GM23248 (cell line): ENCODE measurements at regions not wholly inside any gene's neighbourhood (a gene's known extent, or its start where the extent isn't known, plus 50 kb on each side); places are given as distances from the start of the nearest gene placed in this dataset.
"Not testable (repeated sequence)": the region's sequence is repeated elsewhere in the genome, so short reads cannot be mapped to it uniquely, and the experiment has no call there.

ENCODE experiments used
- DNase-seq: peaks from one replicate; pipeline ENCODE4 v3.0.0-alpha.2; 2015
- H2AFZ ChIP-seq: fragments of 200-600 bp; sonication (generic); 2 replicates; pipeline ENCODE4 v1.6.1; 2016; ENCODE audit warnings: antibody characterized with exemption
- H3F3A ChIP-seq: fragments of 200-600 bp; sonication (generic); 2 replicates; pipeline ENCODE4 v1.6.1; 2016; ENCODE audit warnings: mild to moderate bottlenecking, antibody characterized with exemption, mixed run types; ENCODE audit not compliant: insufficient read depth
- H3K27ac ChIP-seq: fragments of 200-600 bp; sonication (generic); 2 replicates; pipeline ENCODE4 v1.5.1; 2016; ENCODE audit warnings: mild to moderate bottlenecking
- H3K27me3 ChIP-seq: fragments of 200-600 bp; sonication (generic); replicated peaks from 2 replicates; pipeline ENCODE4 v1.6.1; 2016; ENCODE audit warnings: mild to moderate bottlenecking; ENCODE audit not compliant: insufficient read depth
- H3K36me3 ChIP-seq: fragments of 200-600 bp; sonication (generic); 2 replicates; pipeline ENCODE4 v1.6.1; 2016; ENCODE audit warnings: low read depth, mild to moderate bottlenecking
- H3K4me1 ChIP-seq: fragments of 200-600 bp; sonication (generic); 2 replicates; pipeline ENCODE4 v1.6.1; 2016; ENCODE audit warnings: mild to moderate bottlenecking; ENCODE audit not compliant: insufficient read depth
- H3K4me2 ChIP-seq: fragments of 200-600 bp; sonication (generic); one replicate; pipeline ENCODE4 v1.6.1; 2016; ENCODE audit warnings: mild to moderate bottlenecking; ENCODE audit not compliant: unreplicated experiment
- H3K4me3 ChIP-seq: fragments of 200-600 bp; sonication (generic); 2 replicates; pipeline ENCODE4 v1.5.1; 2016; ENCODE audit warnings: mild to moderate bottlenecking
- H3K79me2 ChIP-seq: fragments of 200-600 bp; sonication (generic); 2 replicates; pipeline ENCODE4 v1.6.1; 2016; ENCODE audit warnings: mild to moderate bottlenecking; ENCODE audit not compliant: insufficient read depth
- H3K9ac ChIP-seq: fragments of 200-600 bp; sonication (generic); 2 replicates; pipeline ENCODE4 v1.6.1; 2016; ENCODE audit warnings: mild to moderate bottlenecking
- H3K9me2 ChIP-seq: fragments of 200-600 bp; sonication (generic); 2 replicates; pipeline ENCODE4 v1.6.1; 2016; ENCODE audit warnings: mixed run types, mild to moderate bottlenecking, moderate library complexity; ENCODE audit not compliant: insufficient read depth
- H3K9me3 ChIP-seq: fragments of 200-600 bp; sonication (generic); one replicate; pipeline ENCODE4 v1.6.1; 2017; ENCODE audit warnings: low read depth
- H4K20me1 ChIP-seq: fragments of 200-600 bp; sonication (generic); 2 replicates; pipeline ENCODE4 v1.6.0; 2016; ENCODE audit not compliant: insufficient read depth
- EZH2 ChIP-seq: fragments of 200-600 bp; sonication (generic); IDR thresholded peaks from 2 replicates; pipeline ENCODE4 v1.6.1; 2018; ENCODE audit warnings: antibody characterized with exemption, mild to moderate bottlenecking; ENCODE audit not compliant: insufficient read depth, poor library complexity, severe bottlenecking
- EZH2phosphoT487 ChIP-seq: fragments of 200-600 bp; sonication (generic); IDR thresholded peaks from 2 replicates; pipeline ENCODE4 v1.6.1; 2018; ENCODE audit warnings: antibody characterized with exemption, moderate library complexity, mild to moderate bottlenecking, low read depth; ENCODE audit not compliant: insufficient read depth
- WGBS, 2 experiments: methylation state at CpG; one replicate each; pipeline ENCODE4 v1.1.6; 2015 to 2017; ENCODE audit warnings: low lambda C conversion rate in 2 of 2, low coverage in 1 of 2; ENCODE audit errors: missing lambda C conversion rate in 2 of 2; 5-methylcytosine and 5-hydroxymethylcytosine counted together
- in situ Hi-C: fragments of 300-500 bp; cut with MboI; formaldehyde crosslinking; loops from 2 replicates; pipeline ENCODE4 v1.15.0; 2020

- Histone ChIP-seq H3K27ac (no peak overlapping the region), H3K27me3 (no peaks in the 10 kb centered on the region), H3K9me3 (no peaks in the 10 kb centered on the region), H3K4me2 (no peak overlapping the region), H3K9ac (no peak overlapping the region), H4K20me1 (no peaks in the 10 kb centered on the region), H3K36me3 (no peaks in the 10 kb centered on the region), H3K79me2 (no peaks in the 10 kb centered on the region), H3F3A (no peaks in the 10 kb centered on the region; the same call in 1 of the 2 replicates), H3K4me3 (no peak overlapping the region), H2AFZ (no peak overlapping the region), H3K9me2 (no peaks in the 10 kb centered on the region), H3K4me1 (no peaks in the 10 kb centered on the region)
- in situ Hi-C loops, result no loop called here
- WGBS, 2 experiments, result 21 to 34% methylated on average over 2 of the region's 2 CpGs
- TF ChIP-seq EZH2phosphoT487 (no peak), EZH2 (no peak)
- DNase-seq, result peak; percentile 50
These were observed 85.8 kb upstream of the S1PR3 start for GRCh38 chr9:88905506-88905905.

- in situ Hi-C loops, result no loop called here
- Histone ChIP-seq H3K79me2 (no peaks in the 10 kb centered on the region), H3K4me2 (no peak overlapping the region), H4K20me1 (no peaks in the 10 kb centered on the region), H3K4me3 (no peak overlapping the region), H3F3A (no peaks in the 10 kb centered on the region), H3K9ac (no peak overlapping the region), H3K36me3 (no peaks in the 10 kb centered on the region), H3K9me3 (no peaks in the 10 kb centered on the region), H3K27me3 (no peaks in the 10 kb centered on the region), H3K27ac (no peak overlapping the region), H3K4me1 (no peaks in the 10 kb centered on the region), H3K9me2 (no peaks in the 10 kb centered on the region), H2AFZ (no peak overlapping the region)
- no peak for TF ChIP-seq EZH2
- no peak for DNase-seq
- WGBS, 2 experiments, result 66 to 73% methylated on average over 2 of the region's 2 CpGs
These were observed 75.4 kb upstream of the S1PR3 start for GRCh38 chr9:88915916-88916315.

GRCh38 chr9:88916894-88917293 lies 74.4 kb upstream of the S1PR3 start:
- Histone ChIP-seq H3K4me1 (no peaks in the 10 kb centered on the region), H3K27ac (no peak overlapping the region), H3F3A (no peaks in the 10 kb centered on the region), H3K9ac (no peak overlapping the region), H3K4me2 (no peak overlapping the region), H3K79me2 (no peaks in the 10 kb centered on the region), H2AFZ (no peak overlapping the region), H3K36me3 (no peaks in the 10 kb centered on the region), H3K9me2 (no peaks in the 10 kb centered on the region), H3K9me3 (no peaks in the 10 kb centered on the region), H3K27me3 (no peaks in the 10 kb centered on the region), H4K20me1 (no peaks in the 10 kb centered on the region), H3K4me3 (no peak overlapping the region)
- in situ Hi-C loops, result no loop called here
- TF ChIP-seq EZH2phosphoT487, result no peak
- no peak for TF ChIP-seq EZH2
- DNase-seq, result no peak
- 24 to 26% methylated on average over 1 of the region's 1 CpG for WGBS, 2 experiments

GRCh38 chr9:88917375-88917774 lies 73.9 kb upstream of the S1PR3 start:
- Histone ChIP-seq H3K4me1 (no peaks in the 10 kb centered on the region), H2AFZ (no peak overlapping the region), H3K4me2 (no peak overlapping the region), H3K9ac (no peak overlapping the region), H3K36me3 (no peaks in the 10 kb centered on the region), H3K27ac (no peak overlapping the region), H4K20me1 (no peaks in the 10 kb centered on the region), H3K27me3 (no peaks in the 10 kb centered on the region), H3K79me2 (no peaks in the 10 kb centered on the region), H3K4me3 (no peak overlapping the region), H3K9me2 (no peaks in the 10 kb centered on the region), H3F3A (no peaks in the 10 kb centered on the region), H3K9me3 (no peaks in the 10 kb centered on the region)
- DNase-seq, result no peak
- TF ChIP-seq EZH2 (no peak), EZH2phosphoT487 (no peak)
- in situ Hi-C loops, result no loop called here
- 63 to 78% methylated on average over 3 of the region's 3 CpGs for WGBS, 2 experiments

GRCh38 chr9:88918537-88918936 lies 72.7 kb upstream of the S1PR3 start:
- H3K27me3 ChIP-seq, H3K4me2 ChIP-seq, H3K9ac ChIP-seq, in situ Hi-C loops, H2AFZ ChIP-seq, H3K36me3 ChIP-seq, H3K27ac ChIP-seq, H4K20me1 ChIP-seq, H3F3A ChIP-seq, H3K9me2 ChIP-seq, H3K79me2 ChIP-seq, DNase-seq, H3K9me3 ChIP-seq, H3K4me3 ChIP-seq, H3K4me1 ChIP-seq: not testable (repeated sequence)
- 36 to 45% methylated on average over 1 of the region's 1 CpG for WGBS, 2 experiments
